ENCODE measurements at regions not wholly inside any gene's neighbourhood (a gene's known extent, or its start where the extent isn't known, plus 50 kb on each side); places are given as distances from the start of the nearest gene placed in this dataset.

DNA sequence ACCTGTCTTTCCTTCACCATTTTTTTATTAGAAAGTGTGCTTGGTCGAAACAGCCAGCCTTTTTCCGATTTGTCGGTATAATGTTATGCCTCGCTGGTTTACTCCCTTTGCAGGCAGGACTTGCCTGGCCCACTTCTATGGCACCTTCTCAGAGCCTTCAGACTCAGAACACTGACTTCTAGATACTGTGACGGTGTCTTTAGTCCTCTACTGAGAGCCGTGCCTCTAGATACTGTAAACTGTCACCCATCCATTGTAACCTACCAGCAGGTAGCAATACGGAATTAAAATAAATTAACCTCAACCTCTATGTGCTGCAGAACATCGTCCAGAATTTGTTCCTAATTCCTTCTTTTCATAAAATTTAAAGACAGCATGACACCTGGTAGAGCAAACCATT lies 247.7 kb upstream of the TTC14 start:
- no peak for DNase-seq

DNA sequence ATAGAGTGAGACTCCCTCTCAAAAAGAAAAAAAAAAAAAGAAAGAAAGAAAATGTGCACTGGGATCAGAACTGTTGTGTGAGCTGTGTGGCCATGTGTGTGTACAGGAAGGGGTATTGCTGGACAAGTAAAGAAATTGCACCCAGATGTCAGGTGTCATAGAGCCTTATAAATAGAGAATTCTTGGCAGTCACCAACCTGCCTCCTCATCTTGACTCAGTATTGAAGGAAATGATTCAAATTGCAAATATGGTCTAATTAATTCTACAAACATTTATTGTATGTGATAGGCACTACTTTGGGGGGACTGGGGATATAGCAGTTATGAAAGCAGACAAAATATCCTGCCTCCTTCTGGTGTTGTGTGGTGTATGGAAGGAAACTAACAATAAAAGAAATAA lies 243.8 kb upstream of the TTC14 start:
- DNase-seq: no peak

DNA sequence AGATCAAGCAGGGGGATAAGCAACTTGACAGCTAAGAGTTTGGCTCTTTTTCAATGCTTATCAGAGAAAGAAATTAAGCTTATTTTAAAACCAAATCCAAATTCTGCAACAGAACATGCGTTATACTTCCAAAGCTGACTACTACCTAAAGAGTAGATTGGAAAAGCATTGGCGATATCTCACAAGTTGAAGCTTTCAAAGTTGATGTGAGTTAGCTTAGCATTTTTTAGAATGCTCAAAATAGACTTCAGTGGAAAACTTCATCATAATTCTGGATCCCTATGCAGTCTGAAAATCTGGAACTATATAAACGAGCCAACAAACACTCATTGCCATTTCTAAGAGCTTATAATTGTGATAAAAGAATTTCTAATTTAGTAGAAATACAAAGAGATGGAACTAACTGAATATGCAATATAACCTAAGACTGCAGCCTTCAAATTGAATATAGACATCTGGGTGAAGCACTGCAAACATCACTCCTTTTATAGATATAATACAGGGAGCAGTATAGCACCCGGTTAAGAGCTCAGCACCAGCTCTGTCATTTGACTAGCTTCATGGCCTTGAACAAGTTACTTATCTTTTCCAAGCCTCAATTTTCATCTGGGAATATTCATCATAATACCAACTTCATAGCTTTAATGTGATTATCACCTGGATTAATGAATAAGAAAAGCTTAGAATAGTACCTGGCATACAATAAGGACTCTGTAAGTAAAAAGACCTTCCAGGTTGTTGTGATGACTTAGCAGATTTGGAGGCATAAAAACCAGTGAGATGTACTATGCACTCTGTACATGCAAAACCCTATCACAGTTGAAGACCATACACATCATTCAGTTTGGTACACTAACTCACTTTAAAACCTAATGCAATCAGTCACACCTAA lies 242.7 kb upstream of the TTC14 start:
- no peak for DNase-seq

DNA sequence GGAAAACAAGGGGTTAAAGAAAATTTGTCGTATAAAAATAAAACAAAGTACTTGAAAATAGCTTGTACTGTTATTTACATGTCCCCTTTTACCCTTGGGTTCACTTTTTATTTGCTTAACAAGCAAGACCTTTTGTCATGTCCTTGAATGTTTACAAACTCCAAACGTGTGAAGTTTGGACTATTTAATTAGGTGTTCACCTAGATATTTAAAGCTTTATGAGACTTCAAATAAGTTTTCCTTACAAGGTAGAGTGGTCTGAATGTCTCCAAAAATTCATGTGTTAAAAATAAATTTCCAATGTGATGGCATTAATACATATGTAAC lies 242.0 kb upstream of the TTC14 start:
- no peak for DNase-seq

DNA sequence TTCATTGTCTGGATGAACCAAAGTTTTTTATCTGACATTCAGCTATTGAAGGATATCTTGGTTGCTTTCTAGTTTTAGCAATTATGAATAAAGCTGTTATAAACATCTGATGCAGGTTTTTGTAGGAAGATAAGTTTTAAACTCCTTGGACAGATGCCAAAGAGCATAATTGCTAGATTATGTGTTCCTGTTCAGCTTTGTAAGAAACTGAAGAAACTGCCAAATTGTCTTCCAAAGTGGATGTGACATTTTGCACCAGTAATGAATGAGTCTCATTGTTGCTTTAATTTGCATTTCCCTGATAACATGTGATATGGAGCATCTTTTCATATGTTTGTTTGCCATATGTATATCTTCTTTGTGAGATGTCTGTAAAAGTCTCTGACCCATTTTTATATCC lies 239.9 kb upstream of the TTC14 start:
- no peak for DNase-seq

DNA sequence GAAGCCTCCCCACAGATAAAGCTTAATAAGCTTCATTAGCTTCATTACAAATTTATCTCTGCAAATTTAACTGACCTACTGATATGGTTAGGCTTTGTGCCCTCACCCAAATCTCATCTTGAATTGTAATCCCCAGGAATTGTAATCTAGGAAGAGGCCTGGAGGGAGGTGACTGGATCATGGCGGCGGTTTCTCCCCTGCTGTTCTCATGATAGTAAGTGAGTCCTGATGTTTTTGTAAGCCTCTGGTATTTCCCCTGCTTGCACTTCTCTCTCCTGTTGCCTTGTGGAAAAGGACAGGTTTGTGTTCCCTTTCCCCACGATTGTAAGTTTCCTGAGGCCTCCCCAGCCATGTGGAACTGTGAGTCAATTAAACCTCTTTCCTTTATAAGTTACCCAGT lies 226.1 kb upstream of the TTC14 start:
- no peak for DNase-seq

DNA sequence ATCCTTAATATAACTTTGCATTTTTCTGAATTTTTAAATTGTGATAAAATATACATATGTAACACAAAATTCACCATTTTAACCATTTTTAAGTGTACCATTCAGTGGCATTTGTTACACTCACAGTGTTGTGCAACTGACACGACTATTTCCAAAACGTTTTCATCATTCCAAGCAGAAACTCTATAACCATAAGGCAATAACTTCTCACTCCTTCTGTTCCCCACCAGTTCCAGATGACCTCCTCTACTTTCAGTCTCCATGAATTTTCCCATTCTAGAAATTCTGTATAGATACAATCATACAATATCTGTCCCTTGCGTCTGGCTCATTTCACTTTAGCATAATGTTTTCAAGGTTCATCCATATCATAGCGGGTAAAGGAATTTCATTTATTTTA lies 223.5 kb upstream of the TTC14 start:
- no peak for DNase-seq

DNA sequence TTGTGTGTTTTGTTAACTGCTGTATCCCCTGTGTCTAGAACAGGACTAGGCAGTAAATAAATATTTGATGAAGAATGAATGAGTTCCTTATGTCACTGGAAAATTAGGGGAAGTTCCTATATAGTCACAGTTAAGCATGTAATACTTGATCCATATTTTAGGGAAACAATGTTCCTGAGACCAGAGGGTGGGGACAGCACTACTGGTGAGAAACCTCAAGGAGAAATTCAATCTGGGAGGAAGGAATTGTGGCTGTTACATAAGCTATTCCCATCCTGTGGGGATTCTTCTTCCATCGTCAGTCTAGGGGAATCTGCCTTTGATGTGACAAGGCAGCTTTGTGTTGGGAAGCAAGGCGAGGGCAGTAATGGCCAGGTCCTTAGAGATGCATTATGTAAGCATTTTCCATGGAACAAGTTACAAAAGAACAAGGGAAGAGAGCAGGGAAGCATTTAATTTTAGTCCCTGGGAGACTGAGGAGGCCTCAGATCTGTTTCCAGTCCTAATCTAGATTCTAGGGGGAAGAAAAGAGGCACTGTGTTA lies 219.3 kb upstream of the TTC14 start:
- no peak for DNase-seq

DNA sequence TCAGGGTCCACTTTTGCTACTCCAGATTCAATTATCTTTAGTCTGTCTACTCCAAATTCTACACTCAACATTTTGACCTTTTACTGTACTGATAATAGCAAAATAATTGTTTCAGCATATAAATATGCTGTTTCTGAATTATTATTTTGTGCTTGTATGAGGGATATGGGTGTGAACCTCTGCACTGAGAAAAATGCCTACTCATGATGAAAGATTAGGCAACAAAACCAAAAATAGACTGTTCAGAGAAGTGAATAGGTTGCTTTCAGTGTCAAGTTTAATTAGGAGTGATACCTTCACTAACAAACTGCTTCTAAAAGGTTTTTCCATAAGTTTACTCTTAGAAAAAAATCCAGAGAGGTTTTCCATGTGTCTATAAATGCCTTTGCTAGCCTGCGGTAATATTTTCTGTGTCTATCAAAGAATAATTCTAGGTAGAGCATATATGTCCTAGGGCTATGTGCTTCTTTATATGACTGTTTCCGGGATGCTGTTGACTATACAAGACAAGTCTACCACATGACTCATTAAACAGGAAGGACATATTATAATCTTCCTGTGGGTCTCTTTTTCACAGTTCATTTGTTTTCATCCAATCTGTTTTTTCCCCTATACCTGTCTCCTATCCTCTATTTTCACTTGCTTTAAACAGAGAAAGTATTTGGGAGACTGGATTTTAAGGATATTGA lies 218.5 kb upstream of the TTC14 start:
- no peak for DNase-seq

DNA sequence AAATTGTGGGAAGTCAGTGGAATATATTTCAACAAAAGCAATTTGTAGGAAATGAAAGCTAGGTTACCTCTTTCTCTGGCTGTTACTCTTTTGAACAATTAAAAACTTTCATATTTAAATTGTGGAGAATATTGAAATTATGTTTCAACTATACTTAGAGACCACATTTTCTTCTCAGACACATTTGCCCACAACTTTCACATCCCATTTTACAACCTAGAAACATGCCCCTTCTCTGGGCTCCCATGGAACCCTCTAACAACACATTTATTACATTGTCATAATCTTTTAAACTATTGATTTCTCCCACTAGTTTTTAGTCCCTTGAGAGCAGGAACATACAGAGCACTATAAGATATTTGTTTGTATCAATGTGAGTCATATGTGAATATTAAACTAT lies 211.7 kb upstream of the TTC14 start:
- no peak for DNase-seq

DNA sequence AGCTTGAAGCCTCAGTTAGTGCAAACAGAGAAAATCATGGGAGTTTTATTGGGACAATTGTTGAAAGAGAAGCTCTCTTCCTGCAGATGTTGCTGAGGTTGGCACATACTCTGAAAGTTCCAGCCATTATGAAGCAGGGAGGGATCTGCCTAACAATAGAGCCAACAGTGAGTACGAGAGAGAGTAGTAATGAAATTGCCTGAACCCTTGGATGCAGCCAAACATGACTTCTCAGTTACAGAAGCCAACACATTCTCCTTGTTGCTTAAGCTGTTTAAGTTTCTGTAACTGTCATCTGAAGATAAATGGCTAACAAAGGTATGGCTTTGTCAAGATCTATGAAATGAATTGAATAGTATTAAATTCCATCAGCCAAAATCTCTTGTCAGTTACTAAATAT lies 211.0 kb upstream of the TTC14 start:
- no peak for DNase-seq

DNA sequence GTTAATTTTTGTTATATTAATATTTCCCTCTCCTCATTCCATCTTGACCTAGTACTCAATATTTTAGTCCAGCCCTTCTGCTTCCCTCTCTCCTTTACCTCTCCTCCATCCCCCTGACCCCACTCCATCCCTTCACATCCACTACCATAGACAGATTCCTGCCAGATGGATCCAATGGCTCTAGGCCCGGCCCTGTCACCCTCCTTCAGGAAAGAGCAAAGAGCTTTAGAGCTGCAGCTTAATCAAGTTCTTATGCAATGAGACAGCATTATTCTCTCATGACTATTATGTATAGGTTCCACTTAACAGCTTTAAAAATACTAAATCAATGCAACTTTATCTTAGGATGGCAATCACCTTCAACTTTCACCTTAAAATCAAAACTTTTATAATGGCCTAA lies 200.7 kb upstream of the TTC14 start:
- no peak for DNase-seq

DNA sequence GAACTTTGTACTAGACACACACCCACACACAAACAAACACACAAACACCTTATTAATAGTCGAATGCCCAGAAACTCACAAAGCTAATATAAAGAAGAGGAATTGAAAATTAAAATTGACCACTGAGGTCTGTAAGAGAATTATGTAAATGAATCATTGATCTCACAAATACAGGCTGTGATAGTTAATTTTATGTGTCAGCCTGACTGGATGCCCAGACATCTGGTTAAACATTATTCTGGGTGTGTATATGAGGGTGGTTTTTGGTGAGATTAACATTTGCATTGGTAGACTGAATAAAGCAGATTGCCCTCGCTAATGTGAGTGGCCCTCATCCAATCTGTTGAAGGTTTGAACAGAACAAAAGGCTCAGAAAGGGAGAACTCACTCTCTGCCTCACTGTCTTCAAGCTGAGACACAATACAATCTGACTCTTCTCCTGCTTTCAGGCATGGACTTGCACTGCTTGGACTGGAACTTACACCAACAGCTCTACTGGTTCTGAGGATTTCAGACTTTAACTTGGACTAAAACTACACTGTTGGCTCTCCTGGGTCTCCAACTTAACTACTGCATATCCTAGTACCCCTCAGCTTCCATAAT lies 199.4 kb upstream of the TTC14 start:
- DNase-seq: no peak

DNA sequence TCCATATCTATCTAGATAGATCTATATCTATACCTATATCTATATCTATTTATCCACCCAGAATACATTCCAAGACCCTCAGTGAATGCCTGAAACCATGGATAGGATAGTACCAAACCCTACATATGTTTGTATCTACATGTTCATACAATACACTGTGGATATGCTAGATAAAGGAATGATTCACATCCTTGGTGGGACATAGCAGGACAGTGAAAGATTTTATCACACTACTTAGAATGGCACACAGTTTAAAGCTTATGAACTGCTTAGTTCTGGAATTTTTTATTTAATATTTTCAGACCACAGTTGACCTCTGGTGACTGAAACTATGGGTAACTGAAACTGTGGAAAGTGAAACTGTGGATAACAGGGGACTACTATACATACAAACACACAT lies 198.8 kb upstream of the TTC14 start:
- no peak for DNase-seq

DNA sequence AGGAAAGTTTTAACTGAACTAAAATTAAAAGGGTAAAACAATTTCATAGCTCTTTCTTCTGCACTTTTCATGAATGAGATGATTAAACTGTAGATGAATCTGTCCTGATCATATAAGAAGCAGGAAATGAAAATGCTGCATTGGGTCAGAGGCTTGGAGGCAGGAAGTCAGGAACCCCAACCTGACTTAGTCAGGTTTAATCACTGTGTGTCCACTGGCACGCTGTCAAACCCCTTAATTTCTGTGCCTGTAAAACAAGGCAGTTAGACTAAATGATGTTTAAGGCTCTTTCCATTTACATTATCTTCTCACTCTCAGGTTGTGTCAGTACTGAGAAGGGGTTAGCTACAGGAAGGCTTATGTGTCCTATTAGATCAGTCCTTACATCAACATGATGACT lies 193.3 kb upstream of the TTC14 start:
- DNase-seq: peak; percentile 1

DNA sequence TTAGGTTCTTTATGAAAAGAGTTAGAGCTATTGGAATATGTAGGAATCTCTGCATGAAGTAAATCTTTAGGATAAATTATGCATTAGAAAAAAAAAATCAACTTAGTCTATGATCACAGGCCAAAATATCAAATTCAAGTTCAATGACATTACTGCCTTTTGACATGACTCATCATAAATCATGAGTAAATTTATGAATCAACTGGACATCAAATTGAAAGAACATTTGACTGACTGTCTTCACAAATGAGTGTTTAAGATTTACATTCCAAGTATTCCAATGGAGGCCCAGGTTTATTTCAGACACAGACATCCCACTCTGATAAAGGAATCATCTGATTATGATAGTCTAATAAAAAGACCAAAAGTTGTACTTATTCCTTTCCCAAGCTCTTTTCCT lies 192.8 kb upstream of the TTC14 start:
- no peak for DNase-seq

DNA sequence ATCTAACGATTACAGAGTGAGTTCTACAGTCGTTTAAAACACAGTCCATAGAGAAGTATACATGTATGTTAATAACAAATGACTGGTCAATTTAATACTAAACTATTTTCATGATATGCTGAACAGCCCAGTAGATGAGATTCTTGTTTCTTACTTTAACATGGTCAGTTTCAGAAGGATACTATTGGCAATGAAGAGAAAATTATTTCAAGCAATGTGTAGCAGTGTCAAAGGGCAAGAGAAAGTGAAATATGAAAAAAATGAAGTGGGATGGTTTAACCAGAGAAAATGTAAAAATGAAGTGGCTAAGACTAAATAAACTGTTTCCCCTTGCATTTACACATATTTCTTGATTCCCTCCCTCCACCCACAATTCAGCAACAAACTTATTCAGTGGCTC lies 192.1 kb upstream of the TTC14 start:
- DNase-seq: no peak

DNA sequence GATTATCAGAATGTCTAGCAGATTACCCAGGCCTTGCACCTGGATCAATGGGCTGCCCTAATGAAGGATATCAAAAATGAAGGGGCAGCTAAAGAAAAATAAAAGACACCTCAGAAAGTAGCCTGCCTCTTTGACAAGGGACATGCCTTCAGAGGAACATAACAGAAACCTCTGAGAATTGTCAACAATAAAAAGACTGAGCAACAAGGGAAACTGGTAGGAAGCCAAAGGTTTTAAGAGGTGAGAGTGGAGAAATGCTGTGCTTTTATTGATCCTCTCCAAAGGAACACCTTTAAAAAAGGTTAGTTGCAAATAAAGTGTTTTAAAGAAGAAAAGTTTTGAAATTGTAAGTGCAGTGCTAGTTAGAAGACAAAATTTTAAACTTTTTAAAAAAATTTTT lies 187.8 kb upstream of the TTC14 start:
- no peak for DNase-seq

DNA sequence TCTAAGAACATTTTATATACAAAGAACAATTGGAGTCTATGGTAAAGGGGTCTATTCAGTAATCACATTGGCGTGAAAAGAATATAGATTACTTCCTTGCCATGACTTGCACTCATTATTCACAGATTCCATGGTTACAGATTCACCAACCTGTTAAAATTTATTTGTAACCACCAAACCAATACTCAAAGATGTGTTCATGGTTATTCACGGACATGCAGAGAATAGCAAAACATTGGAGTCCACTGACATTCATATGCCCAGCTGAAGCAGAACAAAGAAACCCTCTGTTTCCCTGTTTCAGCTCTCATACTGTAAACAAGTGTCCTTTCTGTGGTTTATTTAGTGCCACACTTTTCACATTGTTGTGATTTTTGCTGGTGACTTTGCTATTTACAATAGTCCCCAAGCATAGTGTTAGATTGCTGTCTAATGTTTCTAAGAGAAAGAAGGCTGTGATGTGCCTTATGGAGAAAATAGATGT lies 185.8 kb upstream of the TTC14 start:
- DNase-seq: no peak

DNA sequence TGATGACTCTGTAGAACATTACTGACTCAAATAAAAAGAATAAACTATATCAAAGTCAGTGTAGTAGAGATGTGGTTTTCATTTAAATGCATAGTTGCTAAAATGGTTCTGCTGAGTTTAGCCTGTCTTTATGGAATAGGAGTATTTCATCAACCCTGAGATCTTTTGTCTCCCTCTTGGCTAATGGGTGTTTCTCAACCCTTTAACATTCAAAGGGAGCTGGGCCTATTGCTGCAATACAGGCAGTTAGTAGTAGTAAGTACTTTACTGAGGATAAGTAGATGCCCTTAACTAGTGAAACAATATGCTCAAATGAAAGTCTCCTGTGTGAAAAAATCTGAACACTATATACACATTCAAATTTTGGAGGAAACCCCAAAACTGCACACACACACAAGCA lies 184.7 kb upstream of the TTC14 start:
- no peak for DNase-seq

DNA sequence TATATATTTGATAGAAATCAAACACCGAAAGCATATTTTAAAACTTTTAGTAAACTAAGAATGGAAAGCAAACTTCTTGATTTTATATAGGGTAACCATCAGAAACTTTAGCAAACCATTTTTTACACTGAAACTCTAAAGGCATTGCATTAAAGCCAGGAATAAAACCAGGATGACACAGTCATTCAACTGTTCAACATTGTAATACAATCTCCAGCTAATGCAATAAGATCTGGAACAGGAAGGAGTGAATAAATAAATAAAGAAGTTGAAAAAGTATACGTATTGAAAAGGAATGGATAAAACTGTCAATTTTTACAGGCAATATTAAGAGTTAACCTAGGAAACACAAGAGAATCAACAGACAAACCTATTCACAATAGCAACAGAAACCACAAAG lies 181.9 kb upstream of the TTC14 start:
- DNase-seq: no peak

DNA sequence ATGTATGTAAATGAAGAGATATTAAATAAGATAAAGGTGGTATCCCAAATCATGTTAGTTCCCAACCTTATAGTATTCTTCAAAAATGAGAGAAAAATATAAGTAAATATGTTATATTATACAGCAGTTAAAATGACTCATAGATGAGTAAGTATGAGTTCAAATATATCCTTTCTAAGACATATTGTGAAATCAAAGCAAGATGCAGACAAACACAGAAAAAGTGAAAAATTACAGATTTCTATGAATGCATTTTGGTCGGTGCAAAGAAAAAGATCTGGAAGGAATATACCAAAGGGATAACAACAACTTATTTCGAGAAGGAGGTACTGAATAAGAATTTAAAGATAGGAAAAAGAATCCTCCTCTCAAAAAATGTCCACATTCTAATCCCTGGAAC lies 181.2 kb upstream of the TTC14 start:
- no peak for DNase-seq

DNA sequence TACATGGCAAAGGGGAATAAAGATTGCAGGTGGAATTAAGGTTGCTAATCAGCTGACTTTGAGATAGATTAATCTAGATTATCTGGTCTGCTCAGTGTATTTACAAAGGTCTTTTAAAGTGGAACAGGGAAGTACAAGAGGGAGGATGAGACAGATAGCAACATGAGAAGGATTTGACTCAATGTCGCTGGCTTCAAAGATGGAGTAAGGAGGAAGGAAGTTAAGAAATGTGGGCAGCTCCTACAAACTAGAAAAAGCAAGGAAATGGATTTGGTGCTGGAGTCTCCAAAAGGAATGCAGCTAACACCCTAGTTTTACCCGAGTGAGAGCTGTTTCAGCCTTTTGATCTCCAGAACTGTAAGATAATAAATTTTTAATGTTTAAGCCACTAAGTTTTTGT lies 180.7 kb upstream of the TTC14 start:
- DNase-seq: no peak

DNA sequence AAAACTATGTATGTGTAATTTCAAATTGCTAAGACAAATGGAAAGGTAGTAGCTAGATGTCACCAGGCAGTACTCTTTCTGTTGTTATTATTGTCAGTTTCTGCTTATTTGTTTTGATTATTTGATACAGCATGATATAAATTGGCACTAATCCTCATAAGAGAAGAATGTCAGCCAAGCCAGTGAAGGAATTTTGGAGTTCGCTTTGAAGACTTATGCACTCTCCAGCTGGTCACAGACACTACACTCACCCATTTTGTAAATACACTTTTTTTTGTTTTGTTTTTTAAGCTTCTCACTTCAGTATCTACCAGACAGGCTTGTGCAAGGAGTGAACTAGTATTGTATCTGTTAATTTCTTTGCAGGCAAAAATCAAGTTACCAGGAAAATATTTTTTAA lies 180.2 kb upstream of the TTC14 start:
- DNase-seq: no peak
